Fibroblast of the aortic adventitia (primary cell): ENCODE measurements at regions not wholly inside any gene's neighbourhood (a gene's known extent, or its start where the extent isn't known, plus 50 kb on each side); places are given as distances from the start of the nearest gene placed in this dataset.

Source experiments
- DNase-seq: peaks from one replicate; pipeline ENCODE4 v3.0.0-alpha.2; 2010; ENCODE audit warnings: low read depth
- H3K4me3 ChIP-seq: 2 replicates; pipeline ENCODE4 v1.5.1; 2011; ENCODE audit warnings: low read depth, mild to moderate bottlenecking, control low read depth, low read length, moderate library complexity
- CTCF ChIP-seq: IDR thresholded peaks from 2 replicates; pipeline ENCODE4 v1.5.1; 2011; ENCODE audit warnings: mild to moderate bottlenecking, low read length, control low read depth, inconsistent platforms; ENCODE audit not compliant: insufficient read depth

DNA sequence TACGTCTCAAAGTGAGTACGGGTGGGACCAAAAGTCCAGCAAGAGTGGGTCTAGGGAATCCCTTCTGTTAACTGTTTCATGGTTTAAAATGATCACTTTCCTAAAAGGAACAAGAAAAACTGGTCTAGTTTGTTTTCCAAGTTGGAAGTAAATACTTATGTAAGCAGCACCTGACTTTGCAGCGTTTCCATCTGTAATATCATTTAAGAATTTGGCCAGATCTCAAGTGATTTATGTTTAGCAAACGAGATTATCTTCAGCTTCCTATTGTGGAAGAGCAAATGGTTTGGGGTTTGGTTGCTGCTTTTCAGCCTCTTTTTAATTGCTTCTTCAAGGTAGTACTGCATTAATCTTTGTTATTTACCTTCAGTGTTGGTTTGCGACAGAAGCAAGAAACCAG, 50.4 kb downstream of the FHIP1A start:
- no peak for DNase-seq
- TF ChIP-seq CTCF, result no peak
- no peak overlapping the region for H3K4me3 ChIP-seq

GRCh38 chr4:151460434-151460833, 51.5 kb downstream of the FHIP1A start:
- no peak overlapping the region for H3K4me3 ChIP-seq
- DNase-seq, result no peak
- TF ChIP-seq CTCF, result no peak

DNA sequence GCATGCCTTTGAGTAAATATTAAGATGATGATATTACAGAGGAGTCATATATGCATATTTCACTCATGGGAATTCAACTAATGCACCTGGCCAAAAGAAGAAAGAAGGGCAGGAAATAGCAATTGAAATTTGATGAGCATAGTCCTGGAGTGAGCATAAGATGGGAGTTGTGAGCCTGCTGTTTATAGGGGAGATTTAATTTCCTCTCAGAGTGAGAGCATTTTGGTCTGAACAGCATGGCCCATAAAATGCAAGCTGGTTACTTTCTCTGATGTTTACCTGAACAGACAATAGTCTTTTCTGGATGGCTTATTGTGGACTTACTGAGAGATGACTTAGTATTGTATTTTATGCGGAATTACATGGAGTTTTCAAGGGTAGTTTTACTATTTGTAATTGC, 53.6 kb downstream of the FHIP1A start:
- DNase-seq, result no peak
- TF ChIP-seq CTCF, result no peak

GRCh38 chr4:151468715-151469696, 60.0 kb downstream of the FHIP1A start:
- H3K4me3 ChIP-seq, result no peak overlapping the region
- DNase-seq, result no peak
- TF ChIP-seq CTCF, result no peak

More for the DNA sequence above, 53.6 kb downstream of the FHIP1A start:
- no peak overlapping the region for H3K4me3 ChIP-seq

GRCh38 chr4:151469970-151470369, 61.0 kb downstream of the FHIP1A start:
- no peak for TF ChIP-seq CTCF
- no peak overlapping the region for H3K4me3 ChIP-seq
- no peak for DNase-seq

GRCh38 chr4:151471728-151472127, 62.8 kb downstream of the FHIP1A start:
- DNase-seq, result no peak
- TF ChIP-seq CTCF, result no peak

More at GRCh38 chr4:151471728-151472127, 62.8 kb downstream of the FHIP1A start:
- H3K4me3 ChIP-seq, result no peak overlapping the region
